CMK (cell line): ENCODE measurements at regions not wholly inside any gene's neighbourhood (a gene's known extent, or its start where the extent isn't known, plus 50 kb on each side); places are given as distances from the start of the nearest gene placed in this dataset.

Source experiments
- DNase-seq: peaks from one replicate; pipeline ENCODE4 v3.0.0-alpha.2; 2010; ENCODE audit warnings: low read depth

- no peak for DNase-seq
Observed at GRCh38 chr13:99055281-99055680, 77.4 kb upstream of the DOCK9 start.

- DNase-seq, result no peak
Observed at GRCh38 chr13:99055735-99056134, 77.9 kb upstream of the DOCK9 start.

GRCh38 chr13:99056381-99057014 is 78.6 kb upstream of the DOCK9 start:
- DNase-seq, result no peak

- DNase-seq, result no peak
Observed at GRCh38 chr13:99057310-99057975, 79.6 kb upstream of the DOCK9 start.

GRCh38 chr13:99058527-99059495 is 80.9 kb upstream of the DOCK9 start:
- DNase-seq, result no peak

- DNase-seq, result no peak
Observed at GRCh38 chr13:99059498-99060075, 81.7 kb upstream of the DOCK9 start.

- no peak for DNase-seq
Observed at GRCh38 chr13:99061411-99061810, 83.5 kb upstream of the DOCK9 start.

GRCh38 chr13:99062593-99062992 is 84.7 kb upstream of the DOCK9 start:
- no peak for DNase-seq

- no peak for DNase-seq
Observed at GRCh38 chr13:99063178-99063577, 85.3 kb upstream of the DOCK9 start.

GRCh38 chr13:99063952-99064351 is 86.1 kb upstream of the DOCK9 start:
- DNase-seq, result no peak

GRCh38 chr13:99064624-99065234 is 86.9 kb upstream of the DOCK9 start:
- DNase-seq, result no peak

- DNase-seq, result no peak
Observed at GRCh38 chr13:99065235-99066015, 87.6 kb upstream of the DOCK9 start.

- no peak for DNase-seq
Observed at GRCh38 chr13:99066219-99066618, 88.4 kb upstream of the DOCK9 start.

GRCh38 chr13:99067159-99067985 is 89.5 kb upstream of the DOCK9 start:
- no peak for DNase-seq

- no peak for DNase-seq
Observed at GRCh38 chr13:99071211-99071610, 93.3 kb upstream of the DOCK9 start.

- DNase-seq, result no peak
Observed at GRCh38 chr13:99071666-99072065, 93.8 kb upstream of the DOCK9 start.

- DNase-seq, result no peak
Observed at GRCh38 chr13:99072356-99072755, 94.5 kb upstream of the DOCK9 start.

- no peak for DNase-seq
Observed at GRCh38 chr13:99072941-99073340, 95.1 kb upstream of the DOCK9 start.

GRCh38 chr13:99074693-99075092 is 96.8 kb upstream of the DOCK9 start:
- no peak for DNase-seq
